ENCODE measurements at regions not wholly inside any gene's neighbourhood (a gene's known extent, or its start where the extent isn't known, plus 50 kb on each side); places are given as distances from the start of the nearest gene placed in this dataset.

DNA sequence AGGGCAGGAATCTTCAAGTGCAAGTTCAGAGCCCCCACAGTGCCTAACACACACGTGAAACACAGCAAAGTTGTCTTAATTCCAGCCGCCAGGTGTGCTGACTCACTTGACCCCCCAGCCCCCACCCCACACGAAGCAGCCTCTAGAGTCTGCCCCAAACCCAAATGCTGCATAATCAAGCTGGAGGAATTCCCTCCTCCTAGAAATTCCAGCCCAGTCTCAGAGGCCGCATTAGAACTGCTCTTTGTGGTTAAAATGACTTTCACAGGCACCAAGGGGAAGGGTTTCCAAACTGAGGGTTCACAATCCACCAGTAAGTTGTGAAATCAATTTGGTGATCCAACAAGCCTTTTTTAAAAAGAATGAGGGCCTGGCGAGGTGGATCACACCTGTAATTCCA is 67.0 kb upstream of the PLXNA4 start:
- no peak overlapping the region for H3K4me3 ChIP-seq (ENCODE audit: low read length)
- no peak for DNase-seq (ENCODE audit: low read depth)
- no peak for TF ChIP-seq CTCF (IDR thresholded peaks at IDR 0.05; ENCODE audit: insufficient read depth, low read depth, low read length, missing control alignments)

GRCh38 chr7:132641238-132641637 is 65.0 kb upstream of the PLXNA4 start:
- TF ChIP-seq CTCF (IDR thresholded peaks at IDR 0.05; ENCODE audit: insufficient read depth, low read depth, low read length, missing control alignments) = no peak
- H3K4me3 ChIP-seq (ENCODE audit: low read length) = no peak overlapping the region
- no peak for DNase-seq (ENCODE audit: low read depth)

DNA sequence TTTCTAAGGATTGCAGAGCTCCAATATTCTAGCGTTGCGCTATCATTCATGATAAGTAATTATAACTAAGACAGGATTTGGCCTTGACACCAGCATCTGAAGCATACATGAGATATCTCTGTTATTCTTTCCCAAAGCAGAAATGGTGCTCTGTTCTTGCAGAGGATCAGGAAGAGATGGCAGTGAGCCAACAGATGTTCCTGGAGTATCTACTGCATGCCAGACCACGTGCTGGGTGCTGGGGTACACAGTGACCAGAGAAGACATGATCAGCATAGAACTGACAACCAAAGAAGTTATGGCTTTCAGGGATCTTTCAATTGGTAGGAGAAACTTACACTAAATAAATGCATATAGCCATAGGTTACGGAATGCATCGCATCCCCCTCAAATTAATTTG is 63.7 kb upstream of the PLXNA4 start:
- H3K4me3 ChIP-seq (ENCODE audit: low read length) = no peak overlapping the region
- TF ChIP-seq CTCF (IDR thresholded peaks at IDR 0.05; ENCODE audit: insufficient read depth, low read depth, low read length, missing control alignments) = no peak

GRCh38 chr7:132638000-132638399 is 61.7 kb upstream of the PLXNA4 start:
- no peak for DNase-seq (ENCODE audit: low read depth)

More for the DNA sequence above, 63.7 kb upstream of the PLXNA4 start:
- no peak for DNase-seq (ENCODE audit: low read depth)

GRCh38 chr7:132636581-132636980 is 60.3 kb upstream of the PLXNA4 start:
- DNase-seq (ENCODE audit: low read depth) = no peak
- no peak for TF ChIP-seq CTCF (IDR thresholded peaks at IDR 0.05; ENCODE audit: insufficient read depth, low read depth, low read length, missing control alignments)
- H3K4me3 ChIP-seq (ENCODE audit: low read length) = no peak overlapping the region

More at GRCh38 chr7:132638000-132638399, 61.7 kb upstream of the PLXNA4 start:
- no peak overlapping the region for H3K4me3 ChIP-seq (ENCODE audit: low read length)
- no peak for TF ChIP-seq CTCF (IDR thresholded peaks at IDR 0.05; ENCODE audit: insufficient read depth, low read depth, low read length, missing control alignments)

- H3K4me3 ChIP-seq (ENCODE audit: low read length) = no peak overlapping the region
- no peak for TF ChIP-seq CTCF (IDR thresholded peaks at IDR 0.05; ENCODE audit: insufficient read depth, low read depth, low read length, missing control alignments)
- no peak for DNase-seq (ENCODE audit: low read depth)
These were observed 58.9 kb upstream of the PLXNA4 start for GRCh38 chr7:132635127-132635526.

DNA sequence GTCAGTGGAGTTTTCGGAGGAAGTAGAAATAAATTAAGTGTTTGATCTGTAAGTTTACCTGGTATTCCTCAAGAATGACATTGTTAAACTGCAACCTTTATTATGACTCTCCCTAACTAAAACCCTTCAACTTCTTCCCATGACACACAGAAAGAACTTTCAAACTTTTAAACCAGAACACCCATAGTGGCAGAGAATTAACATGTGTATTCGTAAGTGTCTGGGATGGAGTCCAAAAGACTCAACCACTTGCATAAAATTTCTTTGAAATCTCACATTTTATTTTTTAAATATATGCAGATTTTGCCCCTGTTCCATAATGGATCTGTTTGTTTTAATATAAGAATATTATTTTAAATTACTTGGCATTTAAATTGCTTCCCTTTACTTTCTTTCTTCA is 54.6 kb upstream of the PLXNA4 start:
- TF ChIP-seq CTCF (IDR thresholded peaks at IDR 0.05; ENCODE audit: insufficient read depth, low read depth, low read length, missing control alignments) = no peak
- no peak for DNase-seq (ENCODE audit: low read depth)
- H3K4me3 ChIP-seq (ENCODE audit: low read length) = no peak overlapping the region

Data from epithelial cell of esophagus (primary cell).